Stimulated activated CD8-positive, alpha-beta memory T cell treated with anti-CD3 and anti-CD28 coated beads, Interleukin-7, amount 100 ng/mL, for 4 hours (primary cell): ENCODE measurements at regions not wholly inside any gene's neighbourhood (a gene's known extent, or its start where the extent isn't known, plus 50 kb on each side); places are given as distances from the start of the nearest gene placed in this dataset.
"Not testable (repeated sequence)": the region's sequence is repeated elsewhere in the genome, so short reads cannot be mapped to it uniquely, and the experiment has no call there.

Experiments
- DNase-seq, 2 donors: peaks; one replicate each; pipeline ENCODE4 v3.0.0-alpha.2; 2020; ENCODE audit warnings: low read depth in 2 of 2

DNA sequence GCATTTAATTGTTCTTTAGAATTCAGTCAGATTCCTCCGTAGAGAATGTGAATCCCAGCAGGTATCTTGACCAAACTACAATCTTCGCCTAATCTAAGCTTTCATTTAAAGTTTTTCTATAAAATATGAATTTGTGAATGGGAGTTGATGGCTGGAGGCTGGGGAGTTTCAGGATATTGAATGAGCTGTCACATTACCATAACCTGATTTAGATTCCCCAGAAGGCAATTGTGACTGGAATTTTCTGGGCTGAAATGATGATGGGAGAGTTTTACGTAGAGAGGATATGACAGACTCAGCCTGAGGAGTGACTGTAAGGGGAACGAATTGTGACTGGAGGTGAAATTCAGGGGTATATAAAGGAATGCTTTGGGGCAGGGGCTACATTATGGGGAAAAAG, 411.7 kb upstream of the FZD8 start:
- DNase-seq: no peak

DNA sequence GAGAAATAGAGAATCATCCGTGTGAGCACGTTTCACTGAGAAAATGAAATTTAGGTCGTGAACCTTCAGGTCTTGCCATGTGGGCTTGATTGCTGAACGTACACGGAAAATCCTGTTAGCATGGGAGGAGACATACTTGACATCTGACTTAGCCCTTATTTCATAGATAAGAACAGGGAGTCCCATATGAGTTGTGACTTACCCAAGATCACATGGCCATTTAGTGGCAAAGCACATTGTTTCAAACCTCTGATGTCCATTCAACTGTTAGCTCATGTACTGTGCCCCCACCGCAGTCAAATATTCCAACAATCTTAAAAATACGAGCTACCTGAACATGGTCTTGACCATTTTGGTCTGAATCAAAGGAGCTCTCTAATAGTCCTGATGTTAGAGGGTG, 411.2 kb upstream of the FZD8 start:
- no peak for DNase-seq

DNA sequence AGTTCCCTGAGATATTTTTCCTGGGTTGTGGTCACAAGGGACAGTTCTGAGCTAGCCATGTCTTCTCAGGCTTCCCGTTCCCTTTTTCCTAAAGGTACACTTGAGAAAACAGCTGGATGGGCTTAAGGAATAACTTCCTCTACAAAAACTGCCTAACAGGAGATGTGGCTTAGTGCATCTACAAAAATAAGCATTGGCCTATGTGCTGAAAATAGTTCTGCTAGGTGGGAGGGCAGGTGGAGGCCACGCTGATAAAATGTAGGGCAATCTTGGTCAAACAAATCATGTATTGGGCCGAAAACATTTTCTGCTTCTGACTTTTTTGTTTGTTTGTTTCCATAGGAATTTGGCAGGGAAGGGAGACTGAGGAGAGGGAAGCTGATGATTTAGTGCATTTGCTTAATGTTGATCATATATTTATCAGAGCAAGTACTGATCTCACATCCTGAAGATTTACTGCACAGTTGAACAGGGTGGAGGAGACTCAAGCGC, 409.4 kb upstream of the FZD8 start:
- DNase-seq: no peak

DNA sequence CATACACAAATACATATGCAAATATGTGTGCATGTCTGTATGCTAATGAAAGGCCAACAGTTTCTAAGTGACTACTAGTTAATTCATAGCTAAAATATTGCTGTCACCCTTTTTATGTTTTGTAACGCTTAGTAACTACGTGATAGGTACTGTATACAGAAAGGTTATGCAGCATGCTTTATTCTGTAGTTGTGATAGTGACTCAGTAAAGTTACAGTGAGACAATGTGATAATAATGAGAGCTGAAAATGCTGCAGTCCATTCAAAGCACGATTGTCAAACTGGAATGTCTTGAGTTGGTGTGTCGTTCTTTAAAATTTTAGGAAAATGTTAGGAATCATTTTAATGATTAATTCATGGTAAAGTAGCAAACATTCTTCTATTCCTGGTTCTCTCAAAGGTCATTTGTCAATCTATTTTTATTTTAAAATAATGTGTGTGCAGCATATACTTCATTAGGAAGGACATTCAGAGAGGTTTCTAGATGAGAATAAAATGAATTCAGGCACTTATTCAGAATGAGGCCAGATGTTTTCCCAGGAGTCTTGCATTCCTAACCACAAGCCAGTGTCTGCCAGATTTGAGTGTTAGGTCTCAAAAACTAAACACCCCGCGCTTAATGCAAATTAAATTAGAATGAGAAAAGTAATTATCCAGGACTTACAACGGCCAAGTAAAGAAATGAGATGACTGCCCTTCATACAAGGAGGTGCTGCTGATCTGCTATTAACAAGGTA, 408.8 kb upstream of the FZD8 start:
- DNase-seq: no peak

DNA sequence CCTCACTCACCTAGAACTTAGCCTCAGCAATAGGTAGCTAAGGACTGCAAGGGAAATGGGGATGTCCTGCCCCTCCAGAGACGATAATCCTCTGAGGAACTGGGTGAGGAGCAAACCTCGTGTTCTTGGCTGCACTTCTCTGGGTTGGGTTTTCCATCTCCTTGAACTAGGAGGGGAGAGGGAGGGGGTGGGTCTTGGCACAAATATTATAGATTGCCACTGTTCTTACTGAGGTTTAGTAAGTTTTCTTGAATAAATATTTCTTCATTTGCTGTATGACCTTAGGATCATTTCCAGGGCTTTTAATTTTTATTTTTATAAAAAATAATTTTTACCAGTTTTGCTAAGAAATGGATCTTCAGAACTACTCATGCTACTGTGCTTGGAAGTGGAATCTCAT, 406.7 kb upstream of the FZD8 start:
- no peak for DNase-seq

DNA sequence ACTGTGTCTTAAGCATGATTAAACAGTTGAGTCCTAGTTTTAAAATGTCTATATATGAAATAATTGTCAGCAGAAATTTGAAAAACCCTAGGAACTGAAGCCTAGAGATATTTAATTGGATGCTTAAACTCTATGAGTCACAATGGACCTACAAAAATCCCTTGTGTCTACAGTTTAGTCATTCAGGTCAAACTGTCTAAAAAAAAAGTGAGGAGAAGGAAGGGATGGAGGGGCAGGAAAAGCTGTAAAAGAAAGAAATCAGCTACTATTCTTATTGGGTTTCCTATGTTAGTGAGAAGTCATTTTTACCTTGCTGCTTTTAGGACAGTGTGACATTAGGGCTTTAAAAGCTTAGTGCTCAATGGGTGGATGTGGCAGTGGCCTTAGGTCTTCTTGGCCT, 406.1 kb upstream of the FZD8 start:
- DNase-seq: no peak

DNA sequence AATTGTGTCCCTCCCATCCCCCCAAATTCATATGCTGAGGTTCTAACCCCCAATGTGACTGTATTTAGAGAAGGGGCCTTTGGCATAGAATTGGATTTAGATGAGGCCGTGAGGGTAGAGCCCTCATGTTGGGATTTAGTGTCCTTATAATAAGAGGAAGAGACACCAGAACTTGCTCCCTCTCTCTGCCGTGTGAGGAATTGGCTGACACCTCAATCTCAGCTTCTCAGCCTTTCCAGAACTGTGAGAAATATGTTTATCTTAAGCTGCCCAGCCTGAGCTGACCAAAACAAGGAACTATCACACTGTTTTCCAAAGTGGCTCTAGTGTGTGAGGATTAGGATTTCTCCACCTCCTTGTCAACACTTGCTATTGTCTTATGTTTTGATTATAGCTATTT, 400.0 kb upstream of the FZD8 start:
- no peak for DNase-seq

DNA sequence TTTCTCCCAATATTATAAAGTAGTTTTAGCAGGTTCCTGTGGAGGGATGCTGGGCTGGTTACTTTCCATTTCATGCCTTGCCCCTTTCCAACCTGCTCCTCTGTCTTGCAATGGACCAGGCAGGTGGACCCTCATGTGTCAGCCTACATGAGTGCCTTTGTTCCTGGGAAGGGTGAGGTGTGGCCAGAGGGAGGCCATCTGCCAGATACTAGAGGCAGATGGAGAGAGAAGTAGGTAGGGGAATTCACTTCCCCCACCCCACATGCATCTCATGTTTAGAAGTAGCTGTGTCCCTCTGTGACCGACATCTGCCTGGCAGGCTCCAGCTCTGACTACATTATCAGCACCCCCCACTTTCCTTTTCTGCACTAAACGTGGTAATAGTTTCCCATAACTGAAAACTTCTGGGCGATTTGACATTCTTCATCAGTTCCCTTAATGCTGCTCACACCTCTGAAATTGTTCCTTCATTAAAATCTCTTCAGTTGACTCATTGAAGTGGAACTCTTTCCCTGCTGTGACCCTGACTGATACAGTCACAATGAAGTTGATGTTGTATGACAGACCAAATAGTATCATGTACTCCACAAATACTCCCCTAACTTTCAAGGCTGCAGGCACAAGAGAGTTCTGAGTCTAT, 396.3 kb upstream of the FZD8 start:
- no peak for DNase-seq

DNA sequence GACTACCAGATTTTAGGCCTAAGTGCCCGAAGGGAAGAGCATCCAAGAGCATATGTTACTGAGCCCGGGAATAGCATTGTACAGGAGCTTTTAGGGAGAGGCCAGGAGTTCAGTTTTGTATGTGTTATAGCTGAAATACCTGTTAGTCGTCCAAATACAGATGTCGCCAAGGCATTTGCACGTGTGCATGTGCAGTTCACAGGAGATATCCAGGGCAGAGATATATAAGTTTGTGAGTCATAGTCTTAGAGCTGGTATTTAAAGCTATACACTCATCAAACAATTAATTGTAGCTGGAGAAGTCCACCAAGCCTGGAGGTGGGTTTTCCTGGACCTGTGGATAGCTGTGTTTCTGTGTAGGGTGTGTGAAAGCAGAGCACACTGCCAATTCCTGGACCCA, 394.0 kb upstream of the FZD8 start:
- DNase-seq: no peak

DNA sequence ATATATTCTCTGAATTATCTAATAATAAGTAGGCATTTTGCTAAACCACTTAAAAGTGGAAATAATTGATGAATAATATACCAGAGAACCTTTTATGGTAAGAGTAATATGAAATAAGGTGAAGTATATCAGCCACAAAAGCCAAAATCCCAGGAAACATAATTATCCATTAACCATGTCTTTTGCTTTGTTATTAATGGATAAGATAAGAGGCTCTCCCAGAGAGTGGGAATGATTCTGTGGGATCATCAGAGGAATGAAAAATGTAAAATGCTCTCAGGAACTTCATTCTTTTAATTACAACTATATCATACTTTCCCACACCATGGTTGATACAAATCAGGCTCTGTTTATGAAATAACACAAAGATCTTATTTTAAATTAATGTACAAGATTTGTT, 391.7 kb upstream of the FZD8 start:
- no peak for DNase-seq

DNA sequence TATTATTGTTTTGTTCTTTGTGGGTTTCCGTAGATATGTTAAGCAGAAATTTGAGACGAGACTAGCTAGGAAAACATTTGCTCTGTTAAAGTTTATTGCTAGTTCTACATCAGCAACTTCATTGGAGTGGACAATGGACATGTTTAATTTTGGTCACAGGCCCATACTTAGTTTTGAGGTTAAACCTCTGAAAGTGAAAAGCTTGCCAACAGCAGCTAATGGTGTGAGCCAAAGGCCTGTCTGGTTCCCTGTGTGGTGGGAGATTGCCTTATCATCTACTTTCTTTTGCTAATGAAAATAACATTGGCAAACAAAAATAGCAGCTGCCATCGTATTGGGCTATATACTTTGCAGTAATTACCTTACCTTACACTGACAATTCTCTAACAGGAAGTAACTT, 388.4 kb upstream of the FZD8 start:
- no peak for DNase-seq

DNA sequence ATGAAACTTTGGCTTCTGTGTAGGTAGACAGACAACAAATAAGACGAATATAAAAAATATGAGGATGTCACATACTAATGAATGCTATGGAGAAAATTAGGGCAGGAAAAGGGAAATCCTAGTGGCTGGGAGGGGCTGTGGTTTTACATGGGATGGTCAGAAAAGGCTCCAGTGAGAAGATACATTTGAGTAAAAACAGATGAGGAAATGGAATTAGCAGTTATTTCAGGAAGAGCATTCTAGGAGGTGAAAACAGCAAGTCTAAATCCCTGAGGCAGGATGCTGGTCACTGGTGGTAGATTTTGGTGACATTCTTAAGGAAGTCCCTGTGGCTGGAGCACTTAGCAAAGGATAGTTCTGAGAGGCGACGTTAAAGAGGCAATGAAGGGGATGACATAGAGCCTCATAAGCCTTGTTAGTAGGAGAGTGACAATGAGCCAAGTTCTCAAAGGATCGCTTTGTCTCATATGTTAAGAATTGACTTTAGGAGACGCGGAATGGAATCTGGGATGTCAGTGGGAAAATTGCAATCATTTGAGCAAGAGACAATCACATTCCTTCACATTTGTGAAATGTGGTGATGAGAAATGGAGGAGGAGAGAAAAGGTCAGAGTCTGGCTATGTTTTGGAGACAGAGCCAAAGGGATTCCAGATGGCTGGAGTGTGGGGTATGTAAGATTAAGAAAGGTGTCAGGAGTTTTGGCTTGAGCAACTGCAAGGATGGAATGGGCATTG, 384.7 kb upstream of the FZD8 start:
- no peak for DNase-seq

DNA sequence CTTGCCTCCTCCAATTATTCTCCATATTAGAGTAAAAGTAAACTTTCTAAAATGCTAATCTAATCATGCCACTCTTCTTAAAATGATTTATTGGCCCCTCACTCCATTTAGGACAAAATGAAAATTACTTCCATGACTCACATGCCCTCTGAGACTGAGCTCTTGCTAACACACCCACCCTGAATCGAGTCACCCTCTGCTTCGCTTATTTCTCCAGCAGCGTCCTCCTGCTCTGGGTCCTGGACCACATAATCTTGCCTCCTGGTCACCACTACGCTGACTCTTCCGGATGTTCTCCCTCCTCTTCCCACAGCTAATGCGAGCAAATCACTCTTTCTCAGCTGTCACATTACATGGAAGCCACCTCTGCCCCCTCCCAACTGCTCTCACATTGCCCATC, 384.0 kb upstream of the FZD8 start:
- DNase-seq: no peak

DNA sequence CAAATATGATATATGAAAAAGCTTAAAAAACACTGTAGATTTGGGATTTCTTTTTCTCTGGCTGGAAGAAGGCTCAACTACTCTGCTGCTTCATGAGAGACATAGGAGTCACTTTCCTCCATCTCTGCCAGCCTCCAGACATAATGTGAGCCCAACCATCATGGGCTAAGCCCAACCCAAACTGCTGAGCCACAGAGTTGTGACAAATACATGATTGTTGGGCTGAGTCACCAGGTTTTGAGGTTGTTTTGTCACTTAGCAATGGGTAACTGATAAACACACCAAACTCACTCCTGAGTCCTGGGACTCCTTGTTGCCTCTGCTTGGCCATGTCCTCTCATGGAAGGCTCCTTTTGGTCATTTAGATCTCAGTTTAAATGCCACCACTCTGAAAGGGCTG, 381.8 kb upstream of the FZD8 start:
- no peak for DNase-seq

DNA sequence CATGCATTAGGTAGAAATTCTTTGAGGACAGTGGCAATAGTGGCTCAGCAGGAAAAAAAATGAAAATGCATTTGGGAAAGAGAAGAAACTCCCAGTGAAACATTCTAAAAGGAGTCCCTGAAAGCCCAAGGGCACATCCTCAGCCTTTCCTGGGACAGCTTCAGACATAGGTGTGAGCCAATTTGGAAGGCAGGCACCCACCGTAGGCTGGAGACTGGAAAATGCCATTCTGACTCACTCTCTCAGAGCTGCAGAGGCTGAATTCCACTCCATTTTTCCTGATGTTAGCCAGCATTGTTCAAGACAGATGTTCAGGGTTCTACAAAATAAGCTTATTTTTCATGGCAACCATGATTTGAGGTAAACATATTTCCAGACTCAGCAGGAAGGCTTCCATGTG, 379.0 kb upstream of the FZD8 start:
- DNase-seq: no peak

DNA sequence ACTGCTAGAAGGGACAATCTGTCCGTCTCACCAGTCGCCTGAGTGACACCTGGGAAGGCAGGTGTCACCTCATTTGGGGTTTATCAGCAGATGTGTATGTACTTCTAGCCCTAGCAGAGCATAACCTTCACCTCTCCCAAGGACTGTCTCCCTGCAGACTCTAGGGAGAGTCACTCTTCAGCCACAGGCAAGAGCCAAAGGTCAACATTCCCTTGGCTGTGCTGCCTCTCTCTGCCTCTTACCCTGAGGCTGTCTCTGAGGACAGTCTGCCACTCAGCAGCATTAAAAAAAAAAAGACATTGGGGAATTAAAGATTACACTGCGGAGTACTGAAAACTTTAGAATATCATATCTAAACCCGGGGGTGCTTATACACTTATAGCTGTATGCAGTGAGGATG, 377.7 kb upstream of the FZD8 start:
- DNase-seq: no peak

DNA sequence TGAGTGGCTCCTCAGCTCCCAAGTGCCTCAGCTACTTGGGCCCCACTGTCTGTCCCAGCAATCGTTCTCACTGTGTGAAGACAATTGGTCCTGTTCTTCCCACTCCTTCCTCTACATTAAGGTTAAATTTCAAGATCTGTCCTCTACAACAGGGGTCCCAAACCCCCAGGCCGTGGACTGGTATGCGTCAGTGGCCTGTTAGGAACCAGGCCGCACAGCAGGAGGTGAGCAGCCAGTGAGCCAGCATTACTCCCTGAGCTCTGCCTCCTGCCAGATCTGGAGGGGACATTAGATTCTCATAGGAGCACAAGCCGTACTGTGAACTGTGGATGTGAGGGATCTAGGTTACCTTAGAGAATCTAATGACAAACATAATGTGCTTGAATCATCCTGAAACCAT, 376.9 kb upstream of the FZD8 start:
- DNase-seq: no peak

DNA sequence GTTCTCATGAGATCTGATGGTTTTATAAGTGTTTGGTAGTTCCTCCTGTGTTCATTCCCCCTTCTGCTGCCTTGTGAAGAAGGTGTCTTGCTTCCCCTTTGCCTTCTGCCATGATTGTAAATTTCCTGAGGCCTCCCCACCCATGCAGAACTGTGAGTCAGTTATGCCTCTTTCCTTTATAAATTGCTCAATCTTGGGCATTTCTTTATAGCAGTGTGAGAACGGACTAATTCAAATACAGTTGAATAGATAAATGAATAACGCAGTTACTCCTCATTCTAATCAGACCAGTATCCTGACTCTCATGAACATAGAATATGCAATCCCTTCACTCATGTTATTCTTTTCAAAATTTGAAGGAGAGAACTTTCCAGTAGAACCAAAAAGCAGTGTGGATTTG, 375.0 kb upstream of the FZD8 start:
- no peak for DNase-seq

DNA sequence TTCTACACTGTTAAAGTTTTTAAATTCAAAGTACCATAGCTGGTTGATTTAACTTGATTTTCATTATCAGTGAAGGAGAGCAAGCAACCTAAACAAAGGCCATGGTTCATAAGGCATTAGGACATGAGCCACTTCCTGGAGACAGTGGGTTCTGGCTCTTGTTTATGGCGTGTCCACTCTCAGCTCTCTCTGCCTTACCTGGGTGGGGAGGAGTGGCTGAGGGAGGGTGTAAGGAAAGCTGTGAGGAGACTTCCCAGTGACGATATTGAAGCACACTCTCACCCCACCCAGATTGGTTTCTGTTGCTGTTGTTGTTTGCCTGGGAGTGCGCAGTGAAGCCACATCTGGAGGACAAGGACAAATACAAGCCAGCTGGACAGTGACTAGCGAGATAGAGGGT, 365.3 kb upstream of the FZD8 start:
- no peak for DNase-seq

DNA sequence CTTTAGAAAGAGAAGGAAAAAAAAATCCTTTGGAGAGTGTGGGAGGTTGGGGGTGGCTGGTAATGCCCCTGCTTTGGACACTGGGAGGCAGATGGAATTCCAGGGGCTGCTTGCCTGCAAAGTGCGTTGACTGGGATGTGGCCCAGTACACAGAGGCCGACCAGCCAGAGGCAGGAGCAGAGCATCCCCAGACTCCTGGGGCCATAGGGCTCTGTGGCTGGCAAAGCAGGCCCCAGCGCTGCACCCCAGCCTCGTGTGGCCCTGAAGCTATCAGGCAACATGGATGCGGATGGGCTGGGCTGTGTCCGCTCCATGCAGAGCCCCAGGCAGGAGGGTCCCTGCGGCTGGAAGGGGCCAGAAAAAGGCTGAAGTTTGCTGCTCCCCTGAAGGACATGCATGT, 361.6 kb upstream of the FZD8 start:
- DNase-seq: no peak

DNA sequence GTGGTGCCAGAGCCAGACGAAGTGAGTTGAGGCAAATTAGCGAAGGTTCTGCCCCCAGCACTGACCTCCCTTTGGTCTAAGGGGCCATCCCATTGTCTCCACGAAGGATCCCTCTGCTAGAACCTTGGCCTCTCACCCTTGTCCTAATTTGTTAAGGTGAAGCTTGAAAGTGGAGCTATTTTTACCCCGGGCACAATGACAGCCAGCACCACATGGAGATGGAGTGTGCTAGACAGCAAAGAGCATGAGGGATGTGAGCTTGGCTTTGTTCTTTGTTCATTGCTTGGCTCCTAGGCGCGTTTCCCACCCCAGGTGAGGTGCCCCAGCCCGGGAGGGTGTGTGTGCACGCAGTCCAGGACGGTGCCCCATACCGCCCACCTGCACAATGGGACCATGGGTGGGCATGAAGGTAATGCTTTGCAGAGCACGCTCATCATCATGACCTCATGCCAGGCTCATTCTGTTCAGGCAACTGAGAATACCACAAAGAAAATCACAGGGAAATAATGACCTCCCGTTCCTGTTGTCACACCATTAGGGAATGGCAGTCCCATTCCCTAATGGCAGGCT, 361.0 kb upstream of the FZD8 start:
- no peak for DNase-seq

DNA sequence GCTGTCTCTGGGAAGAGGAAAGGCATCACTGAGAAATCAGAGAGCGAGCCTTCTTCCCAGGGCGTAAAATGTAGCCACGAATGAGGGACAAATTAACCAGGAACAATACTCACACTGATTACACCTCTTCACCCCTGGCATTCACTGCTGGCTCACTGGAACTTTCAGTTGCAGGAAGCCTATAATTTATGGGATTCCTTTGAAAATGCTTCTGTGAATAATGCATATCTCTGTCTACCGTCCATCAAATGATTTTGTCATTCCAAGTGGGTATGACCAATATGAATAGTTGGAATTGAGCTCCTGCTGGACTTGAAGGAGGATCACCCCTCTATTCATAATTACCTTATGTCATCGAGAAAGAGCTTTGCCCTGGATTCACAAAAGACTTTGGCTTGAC, 360.3 kb upstream of the FZD8 start:
- no peak for DNase-seq

DNA sequence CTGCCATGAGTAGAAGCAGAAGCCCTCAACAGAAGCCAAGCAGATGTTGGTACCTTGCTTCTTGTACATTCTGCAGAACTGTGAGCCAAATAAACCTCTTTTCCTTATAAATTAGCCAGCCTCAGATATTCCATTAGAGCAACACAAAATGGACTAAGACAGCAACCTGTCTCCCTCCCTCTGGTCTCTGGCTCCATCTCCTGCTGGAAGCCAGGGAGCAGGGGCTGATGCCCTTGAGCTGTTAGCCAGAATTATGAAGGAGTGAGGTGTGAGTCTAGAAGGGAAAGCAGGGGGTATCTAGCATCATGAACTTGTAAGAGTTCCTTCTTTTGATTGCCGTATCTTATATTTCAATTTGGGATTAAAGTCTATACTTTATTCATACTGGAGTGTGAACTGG, 358.7 kb upstream of the FZD8 start:
- not testable (repeated sequence) for DNase-seq
